MM.1S (cell line): ENCODE measurements at regions not wholly inside any gene's neighbourhood (a gene's known extent, or its start where the extent isn't known, plus 50 kb on each side); places are given as distances from the start of the nearest gene placed in this dataset.

ENCODE experiments used
- DNase-seq: peaks from one replicate; pipeline ENCODE4 v3.0.0-alpha.2; 2015
- H2AFZ ChIP-seq: fragments of 300-600 bp; sonication (generic); 2 replicates; pipeline ENCODE4 v1.6.0; 2016; ENCODE audit warnings: antibody characterized with exemption, low read length
- H3F3A ChIP-seq: fragments of 300-600 bp; sonication (generic); 2 replicates; pipeline ENCODE4 v1.6.1; 2016; ENCODE audit warnings: mild to moderate bottlenecking, antibody characterized with exemption, low read length, moderate library complexity, mixed read lengths; ENCODE audit not compliant: insufficient read depth
- H3K27ac ChIP-seq: fragments of 300-600 bp; sonication (generic); 2 replicates; pipeline ENCODE4 v1.5.1; 2016; ENCODE audit warnings: mild to moderate bottlenecking, low read length
- H3K27me3 ChIP-seq: fragments of 300-600 bp; sonication (generic); replicated peaks from 2 replicates; pipeline ENCODE4 v1.6.0; 2016; ENCODE audit warnings: low read length; ENCODE audit not compliant: insufficient read depth
- H3K36me3 ChIP-seq: fragments of 300-600 bp; sonication (generic); replicated peaks from 2 replicates; pipeline ENCODE4 v1.6.1; 2016; ENCODE audit warnings: mild to moderate bottlenecking, low read length, mixed read lengths; ENCODE audit not compliant: insufficient read depth
- H3K4me1 ChIP-seq: fragments of 300-600 bp; sonication (generic); 2 replicates; pipeline ENCODE4 v1.6.1; 2016; ENCODE audit warnings: low read length, mixed read lengths
- H3K4me2 ChIP-seq: fragments of 300-600 bp; sonication (generic); 2 replicates; pipeline ENCODE4 v1.6.0; 2016; ENCODE audit warnings: low read depth, low read length
- H3K4me3 ChIP-seq: fragments of 300-600 bp; sonication (generic); 2 replicates; pipeline ENCODE4 v1.5.1; 2016; ENCODE audit warnings: low read length, mixed read lengths
- H3K79me2 ChIP-seq: fragments of 300-600 bp; sonication (generic); 2 replicates; pipeline ENCODE4 v1.6.1; 2016; ENCODE audit warnings: mixed run types, low read length, mixed read lengths
- H3K9ac ChIP-seq: fragments of 300-600 bp; sonication (generic); 2 replicates; pipeline ENCODE4 v1.6.1; 2016; ENCODE audit warnings: low read length, mixed read lengths
- H3K9me2 ChIP-seq: fragments of 300-600 bp; sonication (generic); replicated peaks from 2 replicates; pipeline ENCODE4 v1.6.1; 2016; ENCODE audit warnings: mild to moderate bottlenecking, low read length, mixed read lengths; ENCODE audit not compliant: insufficient read depth
- H3K9me3 ChIP-seq: fragments of 300-600 bp; sonication (generic); replicated peaks from 2 replicates; pipeline ENCODE4 v1.6.1; 2016; ENCODE audit warnings: mild to moderate bottlenecking, low read length, mixed read lengths; ENCODE audit not compliant: insufficient read depth
- H4K20me1 ChIP-seq: fragments of 300-600 bp; sonication (generic); 2 replicates; pipeline ENCODE4 v1.6.1; 2016; ENCODE audit warnings: mild to moderate bottlenecking, low read length, moderate library complexity, mixed read lengths; ENCODE audit not compliant: insufficient read depth
- EZH2 ChIP-seq: fragments of 300-600 bp; sonication (generic); optimal IDR thresholded peaks from 2 replicates; pipeline ENCODE3; 2017; ENCODE audit warnings: low read depth, mild to moderate bottlenecking, antibody characterized with exemption, low read length, mixed read lengths
- EZH2phosphoT487 ChIP-seq: fragments of 300-600 bp; sonication (generic); IDR thresholded peaks from 2 replicates; pipeline ENCODE4 v1.6.1; 2018; ENCODE audit warnings: antibody characterized with exemption, low read length
- TF ChIP-seq, protein P1 (sequence below): fragments of 300-600 bp; sonication (generic); IDR thresholded peaks from 2 replicates; pipeline ENCODE4 v1.5.1; 2016; ENCODE audit warnings: antibody characterized with exemption, low read length, mixed read lengths

DNA sequence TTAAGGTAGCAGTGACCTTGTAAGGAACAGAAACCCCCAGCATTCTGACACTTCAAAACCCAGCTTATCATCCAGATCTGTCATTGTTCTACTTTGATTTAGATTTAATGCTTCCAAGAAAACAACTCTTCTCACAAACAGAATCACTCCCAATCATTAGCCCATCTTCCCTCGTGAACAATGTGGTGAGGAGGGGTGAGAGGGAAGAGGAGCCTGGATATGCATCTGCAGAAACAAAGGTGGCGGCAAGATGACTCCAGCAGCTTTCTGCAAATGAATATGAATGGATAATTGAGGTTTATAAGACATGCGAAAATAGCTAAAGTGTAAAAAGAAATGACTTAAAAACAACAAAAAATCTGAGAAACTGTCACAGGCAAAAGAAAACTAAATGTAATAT is 859.9 kb upstream of the SLC10A2 start:
- Histone ChIP-seq H3K4me1 (no peaks in the 10 kb centered on the region), H3F3A (no peaks in the 10 kb centered on the region), H3K9me2 (no peaks in the 10 kb centered on the region), H3K9ac (no peak overlapping the region), H2AFZ (no peak overlapping the region), H3K27ac (no peak overlapping the region), H3K4me2 (no peak overlapping the region), H3K9me3 (no peaks in the 10 kb centered on the region), H4K20me1 (no peaks in the 10 kb centered on the region), H3K27me3 (no peaks in the 10 kb centered on the region), H3K79me2 (no peaks in the 10 kb centered on the region), H3K36me3 (no peaks in the 10 kb centered on the region), H3K4me3 (no peak overlapping the region)
- no peak for DNase-seq
- TF ChIP-seq EZH2, result no peak
- TF ChIP-seq, protein P1, sequence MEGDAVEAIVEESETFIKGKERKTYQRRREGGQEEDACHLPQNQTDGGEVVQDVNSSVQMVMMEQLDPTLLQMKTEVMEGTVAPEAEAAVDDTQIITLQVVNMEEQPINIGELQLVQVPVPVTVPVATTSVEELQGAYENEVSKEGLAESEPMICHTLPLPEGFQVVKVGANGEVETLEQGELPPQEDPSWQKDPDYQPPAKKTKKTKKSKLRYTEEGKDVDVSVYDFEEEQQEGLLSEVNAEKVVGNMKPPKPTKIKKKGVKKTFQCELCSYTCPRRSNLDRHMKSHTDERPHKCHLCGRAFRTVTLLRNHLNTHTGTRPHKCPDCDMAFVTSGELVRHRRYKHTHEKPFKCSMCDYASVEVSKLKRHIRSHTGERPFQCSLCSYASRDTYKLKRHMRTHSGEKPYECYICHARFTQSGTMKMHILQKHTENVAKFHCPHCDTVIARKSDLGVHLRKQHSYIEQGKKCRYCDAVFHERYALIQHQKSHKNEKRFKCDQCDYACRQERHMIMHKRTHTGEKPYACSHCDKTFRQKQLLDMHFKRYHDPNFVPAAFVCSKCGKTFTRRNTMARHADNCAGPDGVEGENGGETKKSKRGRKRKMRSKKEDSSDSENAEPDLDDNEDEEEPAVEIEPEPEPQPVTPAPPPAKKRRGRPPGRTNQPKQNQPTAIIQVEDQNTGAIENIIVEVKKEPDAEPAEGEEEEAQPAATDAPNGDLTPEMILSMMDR, result no peak
- TF ChIP-seq EZH2phosphoT487, result no peak

DNA sequence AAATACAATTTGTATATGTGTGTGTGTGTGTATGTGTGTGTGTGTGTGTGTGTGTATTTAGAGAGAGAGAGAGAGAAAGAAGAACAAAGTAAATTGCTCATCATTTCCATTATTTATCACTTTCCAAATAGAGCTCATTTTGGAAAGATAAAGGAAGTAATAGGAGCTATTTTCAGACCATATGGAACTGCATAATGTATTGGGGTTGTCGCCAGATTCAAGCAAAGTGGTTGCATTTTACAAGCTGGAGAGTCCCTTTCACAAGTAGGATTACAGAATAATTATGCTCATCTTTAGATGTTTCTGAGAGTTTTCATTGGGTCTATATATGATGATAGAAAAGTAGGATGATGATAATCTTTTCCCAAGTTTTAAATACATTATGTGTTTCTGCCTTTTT is 842.7 kb upstream of the SLC10A2 start:
- Histone ChIP-seq H3K9me3 (no peaks in the 10 kb centered on the region), H3K27me3 (no peaks in the 10 kb centered on the region), H4K20me1 (no peaks in the 10 kb centered on the region), H3K9ac (no peak overlapping the region), H3F3A (no peaks in the 10 kb centered on the region), H3K27ac (no peak overlapping the region), H3K9me2 (no peaks in the 10 kb centered on the region), H3K4me3 (no peak overlapping the region), H3K36me3 (no peaks in the 10 kb centered on the region), H3K4me2 (no peak overlapping the region), H3K79me2 (no peaks in the 10 kb centered on the region), H2AFZ (no peak overlapping the region), H3K4me1 (no peaks in the 10 kb centered on the region)
- TF ChIP-seq EZH2, result no peak
- TF ChIP-seq, protein P1, result no peak
- no peak for TF ChIP-seq EZH2phosphoT487
- no peak for DNase-seq

DNA sequence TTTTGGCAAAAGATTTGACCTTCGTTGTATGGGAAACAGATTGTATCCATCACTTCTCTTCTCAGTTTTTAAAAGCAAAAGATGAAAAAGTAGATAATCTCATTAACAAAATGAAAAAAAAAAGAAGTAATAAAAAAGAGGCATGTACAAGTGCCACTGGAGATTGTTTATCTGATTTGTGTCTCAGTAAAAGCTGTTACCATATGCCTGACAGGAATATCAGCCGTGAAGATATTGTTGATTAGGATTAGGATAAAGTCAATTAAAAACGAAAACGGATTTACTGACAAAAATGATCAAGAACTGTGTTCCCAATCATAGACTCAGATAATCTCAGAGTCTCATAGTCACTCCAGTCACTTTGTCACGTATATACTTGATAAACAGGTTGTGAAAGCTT is 842.1 kb upstream of the SLC10A2 start:
- Histone ChIP-seq H3K79me2 (no peaks in the 10 kb centered on the region), H2AFZ (no peak overlapping the region), H3K9me3 (no peaks in the 10 kb centered on the region), H3F3A (no peaks in the 10 kb centered on the region), H3K36me3 (no peaks in the 10 kb centered on the region), H3K4me3 (no peak overlapping the region), H4K20me1 (no peaks in the 10 kb centered on the region), H3K27me3 (no peaks in the 10 kb centered on the region), H3K9me2 (no peaks in the 10 kb centered on the region), H3K27ac (no peak overlapping the region), H3K9ac (no peak overlapping the region), H3K4me2 (no peak overlapping the region), H3K4me1 (no peaks in the 10 kb centered on the region)
- DNase-seq, result no peak
- no peak for TF ChIP-seq EZH2phosphoT487
- TF ChIP-seq, protein P1, result no peak
- TF ChIP-seq EZH2, result no peak

DNA sequence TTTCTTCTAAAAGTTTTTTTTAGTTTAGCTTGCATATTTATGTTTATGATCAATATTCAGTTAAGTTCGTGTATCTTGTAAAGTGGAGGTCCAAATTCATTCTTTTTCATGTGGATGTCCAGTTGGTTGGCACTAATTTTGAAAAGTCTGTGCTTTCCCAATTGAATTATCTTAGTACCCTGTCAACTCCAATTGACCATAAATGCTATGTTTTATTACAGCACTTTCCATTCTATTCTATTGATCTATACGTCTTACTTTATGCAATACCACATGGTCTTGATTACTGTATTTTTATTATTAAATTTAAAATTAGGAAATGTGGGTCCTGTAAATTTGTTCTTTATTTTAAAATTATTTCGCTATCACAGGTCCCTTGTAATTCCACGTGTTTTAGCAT is 837.6 kb upstream of the SLC10A2 start:
- Histone ChIP-seq H3K36me3 (no peaks in the 10 kb centered on the region), H2AFZ (no peak overlapping the region), H3K4me2 (no peak overlapping the region), H3K9me2 (no peaks in the 10 kb centered on the region), H3K27me3 (no peaks in the 10 kb centered on the region), H3K9ac (no peak overlapping the region), H3K27ac (no peak overlapping the region), H3F3A (no peaks in the 10 kb centered on the region), H4K20me1 (no peaks in the 10 kb centered on the region), H3K4me1 (no peaks in the 10 kb centered on the region), H3K79me2 (no peaks in the 10 kb centered on the region), H3K4me3 (no peak overlapping the region), H3K9me3 (no peaks in the 10 kb centered on the region)
- TF ChIP-seq, protein P1, result no peak
- TF ChIP-seq EZH2phosphoT487, result no peak
- no peak for TF ChIP-seq EZH2
- DNase-seq, result no peak
